ENCODE measurements at regions not wholly inside any gene's neighbourhood (a gene's known extent, or its start where the extent isn't known, plus 50 kb on each side); places are given as distances from the start of the nearest gene placed in this dataset.

DNA sequence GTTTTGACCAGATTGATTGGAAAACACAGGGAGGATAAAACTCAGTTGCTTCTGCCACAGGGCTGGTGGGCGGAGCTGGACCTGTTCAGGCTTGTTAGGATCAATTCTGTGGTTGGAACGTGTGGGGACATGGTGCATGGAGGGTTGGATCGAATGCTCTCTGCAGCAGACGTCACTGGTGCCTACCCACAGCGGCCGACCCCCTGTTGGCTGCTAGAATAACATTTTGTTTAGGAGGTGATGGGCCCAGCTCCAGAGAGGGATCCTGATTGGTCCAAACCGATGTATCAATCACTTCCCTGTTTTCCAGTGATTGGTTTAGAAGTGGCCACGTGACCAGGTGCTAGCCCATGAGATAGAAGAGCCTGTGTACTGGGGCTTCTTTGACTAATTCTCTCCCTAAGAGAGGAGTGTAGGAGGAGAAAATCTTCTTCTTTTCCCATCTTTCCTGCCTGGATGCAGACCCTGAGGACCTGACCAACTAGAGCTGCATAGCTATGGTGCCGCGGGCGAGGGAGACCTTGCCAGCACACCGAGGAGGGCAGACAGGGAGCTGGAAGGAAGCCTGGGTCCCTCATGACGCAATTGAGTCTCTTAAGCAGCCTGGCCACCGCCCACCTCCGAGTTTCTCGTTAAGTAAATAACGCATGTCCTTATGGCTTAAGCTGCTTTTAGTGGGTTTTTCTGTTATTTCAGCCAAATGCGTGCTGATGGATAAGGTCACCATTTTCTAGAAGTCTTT lies 163.5 kb downstream of the AACS start:
- no peak for DNase-seq

DNA sequence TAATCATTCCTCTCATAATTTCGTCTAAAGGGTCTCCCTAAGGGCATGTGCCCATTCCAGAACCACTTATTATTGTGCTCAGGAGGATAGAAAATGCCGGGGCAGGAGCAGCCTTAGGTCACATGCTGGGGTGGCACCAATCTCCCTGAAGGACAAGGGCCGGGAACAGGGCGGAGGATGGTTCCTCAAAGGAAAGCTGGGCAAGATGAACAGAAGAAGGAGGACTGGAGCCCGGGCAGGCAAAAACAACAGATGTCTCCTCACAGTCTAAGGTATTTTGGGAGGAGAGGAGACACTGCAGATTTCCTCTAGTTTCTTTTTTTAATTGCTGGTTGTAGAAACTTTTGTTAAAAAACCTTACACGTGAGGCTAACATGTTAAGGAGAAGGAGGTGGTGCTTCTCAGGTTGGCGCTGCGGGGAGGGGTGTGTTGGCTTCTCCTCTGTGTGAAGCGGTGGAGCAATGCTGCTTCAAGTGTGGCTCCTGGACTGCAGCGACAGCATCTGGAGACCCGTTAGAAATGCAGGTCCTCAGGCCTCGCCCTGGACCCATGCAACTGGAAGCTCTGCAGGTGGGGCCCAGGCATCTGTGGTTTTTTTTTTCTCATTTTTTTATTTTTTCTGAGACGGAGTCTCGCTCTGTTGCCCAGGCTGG lies 164.8 kb downstream of the AACS start:
- no peak for DNase-seq

DNA sequence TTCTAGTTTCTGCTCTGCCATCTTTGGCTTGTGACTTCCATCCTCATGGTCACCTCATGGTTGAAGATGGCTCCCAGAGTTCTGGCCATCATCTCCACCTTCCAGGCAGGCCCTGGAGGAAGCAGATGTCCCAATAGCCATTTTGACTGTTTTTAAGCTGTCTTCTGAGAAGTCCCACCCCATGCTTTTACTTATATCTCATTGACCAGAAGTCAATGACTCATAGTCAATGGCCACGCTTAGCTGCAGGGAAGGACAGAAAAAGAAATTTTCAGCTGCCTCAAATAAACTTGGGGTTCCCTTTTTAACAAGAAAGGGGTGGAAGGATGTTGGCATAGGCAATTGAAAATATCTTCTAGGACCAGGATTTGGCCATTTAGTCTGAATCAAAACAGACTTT lies 168.1 kb downstream of the AACS start:
- DNase-seq = no peak

DNA sequence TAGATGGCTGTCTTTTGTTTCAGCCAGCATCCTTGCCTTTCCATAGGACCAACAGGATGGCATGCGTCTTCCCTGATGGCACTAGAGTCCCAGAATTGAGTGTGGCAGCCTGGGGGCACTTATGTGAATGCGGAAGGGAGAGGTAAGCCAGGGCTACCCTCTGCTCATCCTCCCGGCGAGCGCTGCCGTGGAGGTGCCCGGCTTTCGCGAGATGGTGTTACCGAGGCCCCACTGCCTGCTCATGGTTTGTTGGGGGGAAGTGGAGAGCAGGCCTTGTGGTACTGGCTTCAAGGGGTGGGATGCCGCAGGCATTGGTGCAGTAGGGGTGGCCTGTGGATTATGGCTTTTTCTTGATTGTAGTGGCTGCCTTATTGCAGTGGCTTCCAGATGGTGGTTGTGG lies 174.3 kb downstream of the AACS start:
- no peak for DNase-seq

DNA sequence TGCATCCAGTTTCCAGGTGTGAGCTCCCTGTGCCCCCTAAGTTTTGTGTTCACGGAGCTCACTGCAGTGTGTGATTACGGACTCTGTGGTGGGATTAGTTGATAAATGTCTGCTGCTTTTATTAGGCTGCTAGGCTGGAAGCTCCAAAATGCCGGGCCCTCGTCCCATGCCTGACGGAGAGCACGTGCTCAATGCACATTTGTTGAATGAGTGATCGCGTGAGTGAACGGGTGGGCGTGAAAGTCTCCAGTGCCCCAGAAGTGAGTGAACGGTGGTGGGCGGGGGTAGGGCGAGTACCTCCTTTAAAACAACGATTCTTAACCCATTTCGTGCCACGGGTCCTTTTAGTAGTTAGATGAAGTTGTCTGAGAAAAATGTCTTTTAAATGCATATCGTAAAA lies 175.5 kb downstream of the AACS start:
- DNase-seq = no peak

DNA sequence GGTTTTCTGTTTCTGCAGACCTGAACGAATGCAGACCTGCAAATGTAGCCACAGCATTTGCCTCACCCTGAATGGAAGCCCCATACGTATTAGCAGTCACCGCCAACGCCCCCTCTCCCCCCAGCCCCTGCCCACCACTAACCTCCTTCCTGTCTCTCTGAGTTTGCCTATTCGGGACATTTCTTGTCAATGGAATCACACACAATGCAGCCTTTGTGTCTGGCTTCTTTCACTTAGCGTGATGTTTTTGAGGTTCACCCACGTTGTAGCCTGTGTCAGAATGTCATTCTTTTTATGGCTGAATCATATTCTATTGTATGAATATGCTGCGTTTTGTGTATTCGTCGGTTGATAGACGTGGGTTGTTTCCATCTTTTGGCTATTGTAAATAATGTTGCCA lies 178.6 kb downstream of the AACS start:
- DNase-seq = no peak

DNA sequence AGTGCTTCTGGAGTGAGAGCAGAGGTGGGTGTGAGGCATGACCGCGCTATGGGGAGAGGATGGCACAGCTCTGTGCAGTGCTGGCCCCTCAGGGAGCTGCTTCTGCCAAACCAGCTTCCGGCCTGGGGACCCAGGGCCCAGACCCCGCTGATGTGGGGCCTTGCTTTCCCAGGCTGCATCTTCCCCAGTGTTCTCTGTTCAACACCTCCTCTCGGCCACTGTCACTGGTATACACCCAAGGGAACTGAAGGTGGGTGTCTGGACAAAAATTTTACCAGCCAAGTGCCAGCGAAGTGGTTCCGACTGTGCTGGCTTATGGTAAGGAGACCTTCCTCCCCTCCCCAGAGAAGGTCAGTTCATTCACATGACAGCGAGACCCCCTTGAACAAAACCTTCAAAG lies 179.1 kb downstream of the AACS start:
- no peak for DNase-seq

DNA sequence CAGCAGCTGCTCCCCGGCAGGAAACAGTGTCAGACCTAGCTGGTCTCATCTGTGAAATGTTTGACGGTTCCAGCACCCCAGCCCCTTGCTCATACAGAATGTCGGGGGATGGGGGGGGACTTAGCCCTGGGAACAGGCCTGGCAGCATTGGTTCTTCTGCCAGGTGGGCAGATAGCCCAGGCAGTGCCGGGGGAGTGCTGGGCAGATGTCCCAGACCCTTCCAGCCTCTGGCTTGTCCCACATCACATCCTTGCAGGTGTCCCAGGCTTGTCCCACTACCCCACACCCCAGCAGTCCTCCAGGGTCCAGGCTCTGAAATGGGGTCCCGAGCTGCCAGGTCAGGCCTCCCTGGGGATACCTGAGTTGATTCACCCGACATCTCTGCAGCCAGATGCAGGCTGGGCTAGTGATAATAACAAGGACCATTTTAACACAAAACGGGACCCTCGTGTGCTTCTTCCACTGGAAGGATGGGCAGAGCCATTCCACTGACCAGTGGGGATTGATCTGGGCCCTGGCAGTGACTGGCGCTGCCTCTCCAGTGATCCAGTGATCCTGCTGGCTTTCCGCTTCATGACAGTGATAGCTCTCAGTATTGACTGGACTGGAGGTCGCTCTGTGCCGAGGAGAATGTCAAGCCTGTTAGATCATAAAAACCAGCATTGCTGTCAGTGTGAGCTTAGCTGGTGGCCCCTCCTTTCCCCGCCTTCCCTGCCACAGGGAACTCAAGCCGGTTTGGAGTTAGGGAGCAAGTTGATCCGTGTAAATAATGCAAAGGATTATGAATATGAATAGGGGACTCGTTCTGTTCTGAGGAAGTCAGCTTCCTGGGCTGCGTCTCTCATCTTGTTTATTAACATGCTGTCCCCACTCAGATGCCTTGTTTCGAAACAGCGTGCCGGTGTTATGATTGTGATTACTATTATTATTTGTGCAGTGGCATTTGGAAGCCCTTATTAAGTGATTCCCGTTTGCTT lies 180.6 kb downstream of the AACS start:
- DNase-seq = no peak

DNA sequence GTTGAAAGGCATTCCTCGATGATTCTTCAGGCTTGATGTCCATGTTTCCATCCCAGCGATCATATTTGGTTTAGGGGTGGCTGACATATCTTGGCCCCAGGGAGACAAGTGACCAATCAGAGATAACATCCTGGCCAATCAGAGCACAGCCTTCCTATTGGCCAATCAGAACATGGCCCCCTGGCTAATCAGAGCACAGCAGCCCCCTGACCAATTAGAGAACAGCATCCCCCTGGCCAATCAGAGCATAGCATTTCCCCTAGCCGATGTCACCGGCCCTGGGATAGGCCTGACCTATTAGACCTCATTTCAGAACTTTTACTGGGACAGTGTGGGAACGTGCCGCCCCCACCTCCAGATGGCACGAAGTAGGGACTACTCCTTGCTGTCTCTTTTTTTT lies 182.2 kb downstream of the AACS start:
- no peak for DNase-seq

DNA sequence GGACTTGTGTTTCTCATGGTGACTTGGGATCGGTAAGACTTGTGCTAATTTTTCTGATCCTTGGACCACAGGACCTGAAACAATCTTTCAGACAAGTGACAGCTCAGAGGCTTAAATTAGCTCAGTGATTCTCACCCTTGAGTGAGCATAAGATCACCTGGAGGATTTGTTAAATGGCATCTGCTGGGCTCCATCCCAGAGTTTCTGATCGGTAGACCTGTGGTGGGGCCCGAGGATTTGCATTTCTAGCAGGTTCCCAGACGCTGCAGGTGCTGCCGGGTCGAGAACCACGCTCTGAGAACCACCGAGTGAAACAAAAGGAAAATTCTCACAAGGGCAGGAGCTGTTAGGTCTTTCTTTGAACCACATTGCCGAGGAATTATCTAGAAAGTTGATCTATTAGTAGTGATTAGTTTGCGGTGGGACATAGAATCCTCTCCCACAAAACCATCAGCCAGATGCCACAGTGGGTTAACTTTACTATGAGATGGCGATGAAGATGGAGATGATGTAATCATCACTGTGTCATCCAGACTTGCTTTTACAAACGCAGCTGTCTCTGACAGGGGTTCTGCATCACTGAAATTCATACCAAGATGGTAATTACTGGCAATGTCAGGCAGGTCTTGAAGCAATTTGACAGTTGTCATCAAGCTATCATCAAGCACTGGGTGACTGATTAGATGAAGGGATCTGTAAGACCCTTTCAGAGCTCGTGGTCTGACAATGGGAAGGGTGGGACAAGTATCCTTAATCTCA lies 184.0 kb downstream of the AACS start:
- DNase-seq = no peak

DNA sequence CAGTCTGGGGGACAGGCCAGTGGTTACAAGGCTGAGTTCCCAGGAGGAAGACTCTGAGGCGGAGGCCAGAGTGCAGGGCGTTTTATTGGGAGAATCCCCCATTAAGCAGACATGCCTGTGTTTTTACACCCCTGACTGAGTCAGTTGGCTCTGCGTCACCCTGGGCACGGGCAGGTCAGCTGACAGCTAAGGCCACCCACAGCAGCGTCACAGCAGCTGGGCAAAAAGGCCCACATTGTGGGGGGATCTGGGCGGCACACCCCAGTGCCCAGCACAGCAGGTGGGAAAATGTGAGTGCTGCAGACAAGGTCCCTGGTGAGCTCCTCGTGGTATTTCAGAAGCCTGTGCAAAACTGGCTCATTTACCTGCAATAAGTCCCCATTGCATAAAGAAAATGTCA lies 184.7 kb downstream of the AACS start:
- no peak for DNase-seq

DNA sequence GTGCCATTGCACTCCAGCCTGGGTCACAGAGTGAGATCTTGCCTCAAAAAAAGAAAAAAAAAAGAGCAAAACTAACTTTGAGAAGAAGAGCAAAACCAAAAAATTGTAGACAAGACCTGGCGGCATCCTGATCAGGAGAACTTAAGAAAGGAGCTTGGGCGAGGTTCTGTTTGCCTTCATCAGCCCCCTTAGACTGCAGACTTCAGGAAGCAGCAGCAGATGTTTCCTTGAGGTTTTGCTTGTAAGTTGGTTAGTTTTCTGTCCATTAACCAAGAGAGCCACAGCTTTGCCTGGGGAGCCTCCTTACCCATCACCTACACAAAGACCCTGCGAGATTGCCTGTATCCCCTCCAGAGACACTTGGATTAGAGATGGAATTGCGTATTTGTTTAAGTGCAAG lies 189.0 kb downstream of the AACS start:
- DNase-seq = no peak

DNA sequence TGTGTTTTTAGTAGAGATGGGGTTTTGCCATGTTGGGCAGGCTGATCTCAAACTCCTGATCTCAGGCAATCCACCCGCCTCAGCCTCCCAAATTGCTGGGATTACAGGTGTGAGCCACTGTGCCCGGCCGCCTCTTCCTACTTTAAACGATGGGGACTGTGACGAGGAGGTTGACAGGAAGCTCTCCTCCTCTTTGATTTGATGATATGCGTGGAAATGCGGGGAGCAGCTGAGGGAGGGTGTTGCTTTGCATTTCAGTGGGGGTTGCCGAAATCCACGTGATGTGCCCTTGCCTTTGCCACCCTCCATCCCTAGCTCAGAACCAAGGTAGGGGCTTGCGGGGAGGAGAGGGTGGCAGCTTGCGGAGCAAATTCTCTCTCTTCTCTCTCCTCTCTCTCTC lies 189.6 kb downstream of the AACS start:
- no peak for DNase-seq

DNA sequence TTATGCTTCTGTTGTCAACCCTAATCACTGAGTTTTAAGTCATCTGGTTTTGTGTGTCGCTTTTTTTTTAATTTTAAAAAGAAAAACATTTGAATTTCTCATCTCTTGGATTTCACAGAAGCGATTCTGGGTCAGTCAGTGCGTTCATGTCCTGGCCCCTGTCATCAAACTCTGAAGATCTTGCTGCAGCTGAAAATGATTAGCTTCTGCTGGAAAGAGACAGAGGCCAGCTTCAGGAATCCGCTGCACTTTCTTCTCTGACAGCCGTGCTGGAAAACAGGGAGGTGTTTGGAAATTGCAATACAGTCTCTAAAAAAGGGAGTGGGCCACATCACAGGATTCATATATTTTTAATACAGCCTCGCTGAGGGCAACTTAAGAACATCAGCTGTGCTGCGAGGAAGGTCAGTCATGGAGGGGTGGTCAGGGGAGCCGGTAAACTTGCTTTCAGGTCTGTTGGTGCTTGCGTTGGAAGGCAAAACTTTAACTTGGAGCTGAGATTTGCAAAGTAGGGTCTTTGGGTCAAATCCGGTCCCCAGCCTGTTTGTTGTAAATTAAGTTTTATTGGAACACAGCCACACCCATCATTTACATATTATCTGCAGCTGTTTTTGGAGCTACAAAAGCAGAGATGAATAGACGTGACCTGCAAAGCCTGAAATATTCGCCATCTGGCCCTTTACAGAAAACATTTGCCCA lies 190.8 kb downstream of the AACS start:
- DNase-seq = no peak

DNA sequence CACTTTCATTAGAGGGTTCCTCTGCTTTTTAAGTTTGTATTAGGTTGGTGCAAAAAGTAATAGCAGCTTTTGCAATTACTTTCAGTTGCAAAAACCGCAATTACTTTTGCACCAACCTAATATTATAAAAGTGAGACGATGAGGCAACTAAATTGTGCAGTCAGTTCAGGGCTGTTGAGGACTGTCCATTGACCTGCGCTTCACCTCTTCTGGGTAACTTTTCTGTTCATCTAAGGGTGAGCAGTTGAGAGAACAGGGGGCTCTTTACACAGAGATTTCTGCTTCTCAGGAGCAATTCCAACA lies 191.3 kb downstream of the AACS start:
- DNase-seq = no peak

DNA sequence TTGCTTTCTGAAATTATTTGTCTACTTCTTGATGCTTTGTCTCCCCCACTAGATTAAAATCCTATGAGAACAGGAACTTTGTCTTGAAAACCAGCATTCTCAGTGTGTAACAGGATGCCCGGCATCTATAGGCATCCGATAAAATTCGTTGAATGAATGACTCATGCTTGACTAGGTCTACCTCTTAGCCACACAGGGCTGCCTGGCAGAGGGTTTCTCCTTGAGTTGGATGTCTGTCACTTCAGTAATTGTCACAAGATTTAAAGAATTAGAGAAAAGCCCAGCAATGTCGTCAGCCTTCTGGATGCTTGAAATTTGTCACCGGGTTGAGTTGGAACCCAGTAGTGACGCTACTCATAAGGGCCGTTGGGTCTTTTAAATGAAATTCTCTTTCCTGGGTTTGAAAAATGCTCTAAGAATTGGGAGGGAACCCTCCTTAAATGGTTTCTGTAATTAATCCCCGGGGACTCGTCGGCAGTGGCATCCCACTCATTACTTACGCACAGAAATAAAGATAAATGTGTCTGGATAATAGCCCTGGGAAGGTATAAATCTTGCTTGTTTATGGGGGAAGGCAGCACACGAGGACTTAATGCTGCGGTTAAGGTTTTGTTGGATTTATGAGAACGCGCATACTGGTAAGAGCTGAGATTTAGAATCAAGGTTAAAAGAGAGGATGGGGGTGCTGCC lies 194.1 kb downstream of the AACS start:
- DNase-seq = no peak

DNA sequence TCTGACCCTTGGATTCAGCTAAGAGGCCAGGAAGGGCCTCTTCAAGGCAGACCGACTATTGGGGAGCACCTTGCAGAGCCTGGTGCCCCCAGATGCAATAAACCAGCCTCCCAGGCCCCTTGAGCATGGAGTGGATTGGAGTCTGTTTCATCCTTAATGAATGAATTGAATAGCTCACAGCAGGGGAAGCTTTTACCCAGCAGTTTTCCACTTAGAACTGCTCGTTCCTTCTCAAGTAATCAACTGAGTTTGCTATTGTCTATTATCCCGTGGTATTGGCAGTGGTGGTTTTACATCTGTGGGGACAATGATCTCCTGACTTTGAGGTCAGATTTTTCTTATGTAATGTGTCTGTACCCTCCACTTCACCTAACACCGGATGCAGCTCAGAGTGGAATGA lies 197.6 kb downstream of the AACS start:
- DNase-seq = no peak

DNA sequence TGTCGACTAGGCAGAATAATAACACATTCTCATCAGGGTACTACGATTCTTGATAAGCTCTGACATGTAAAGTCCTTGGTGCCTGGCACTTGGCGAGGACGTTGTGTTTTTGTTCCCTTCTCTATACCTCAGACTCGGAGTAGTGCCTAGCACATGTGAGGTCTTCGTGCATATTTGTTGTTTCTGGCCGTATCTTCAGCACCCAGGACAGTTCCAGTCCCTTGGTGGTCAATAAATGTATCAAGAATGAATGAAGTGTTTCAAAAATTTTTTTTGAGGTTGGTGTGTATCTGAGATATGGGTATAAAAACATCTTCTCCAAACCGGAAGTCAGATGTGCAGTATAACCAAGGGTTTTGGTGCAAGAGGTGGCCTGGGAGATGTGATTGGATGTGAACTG lies 198.2 kb downstream of the AACS start:
- DNase-seq = no peak

DNA sequence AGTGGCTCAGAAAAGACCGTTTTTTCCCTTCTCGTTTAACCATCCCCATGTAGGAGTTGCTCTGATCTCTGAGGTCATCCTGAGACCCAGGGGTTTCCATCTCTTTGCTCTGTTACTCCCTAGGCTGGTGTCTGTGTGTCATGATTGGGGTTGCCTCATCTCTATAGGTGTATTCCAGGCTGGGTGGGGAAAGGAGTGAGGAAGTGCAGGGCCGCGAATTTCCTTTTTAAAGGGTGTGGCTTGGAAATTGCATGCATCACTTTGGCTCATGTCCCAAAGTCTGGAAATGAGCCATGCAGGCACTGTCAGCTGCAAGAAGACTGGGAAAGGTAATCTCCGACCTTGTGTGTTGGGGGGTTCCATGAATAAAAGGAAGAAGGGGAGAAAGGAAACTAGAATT lies 201.9 kb downstream of the AACS start:
- DNase-seq = no peak

DNA sequence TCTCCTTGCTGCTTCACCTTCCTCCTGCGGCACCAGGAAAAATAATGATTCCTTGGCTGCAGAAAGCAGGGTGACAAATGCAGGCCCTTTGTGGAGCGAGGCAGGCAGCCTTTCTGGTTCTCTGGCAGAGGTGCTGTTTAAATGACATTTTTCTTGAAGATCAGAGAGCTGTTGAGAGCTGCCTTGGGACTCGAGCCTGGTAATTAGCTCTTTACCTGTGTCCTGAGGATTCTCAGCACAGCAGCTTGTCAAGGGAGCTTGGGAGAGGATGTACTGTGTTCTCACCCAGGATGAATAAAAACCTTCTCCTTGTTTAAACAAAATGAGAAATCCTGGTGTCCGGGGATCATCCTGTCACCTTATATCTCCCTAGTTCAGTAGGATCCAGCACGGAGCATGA lies 204.0 kb downstream of the AACS start:
- no peak for DNase-seq

DNA sequence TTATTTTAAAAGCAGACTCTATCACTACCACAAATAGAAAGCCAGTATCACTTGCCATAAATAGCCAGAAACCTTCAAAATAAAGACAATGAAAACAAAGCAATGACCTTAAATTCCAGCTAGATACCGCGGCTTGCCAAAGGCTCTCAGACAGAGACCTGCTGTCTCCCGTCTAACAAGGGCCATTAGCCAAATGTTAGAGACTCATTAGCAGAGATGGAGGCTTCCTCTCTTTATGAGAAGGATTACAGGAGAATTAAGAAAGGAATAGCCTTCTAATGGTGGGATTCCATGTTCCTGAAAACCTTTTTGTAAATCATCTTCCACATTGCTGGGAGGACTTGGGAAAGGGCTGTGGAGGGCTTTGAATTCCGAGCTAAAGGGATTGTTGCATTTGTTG lies 206.7 kb downstream of the AACS start:
- DNase-seq = no peak

DNA sequence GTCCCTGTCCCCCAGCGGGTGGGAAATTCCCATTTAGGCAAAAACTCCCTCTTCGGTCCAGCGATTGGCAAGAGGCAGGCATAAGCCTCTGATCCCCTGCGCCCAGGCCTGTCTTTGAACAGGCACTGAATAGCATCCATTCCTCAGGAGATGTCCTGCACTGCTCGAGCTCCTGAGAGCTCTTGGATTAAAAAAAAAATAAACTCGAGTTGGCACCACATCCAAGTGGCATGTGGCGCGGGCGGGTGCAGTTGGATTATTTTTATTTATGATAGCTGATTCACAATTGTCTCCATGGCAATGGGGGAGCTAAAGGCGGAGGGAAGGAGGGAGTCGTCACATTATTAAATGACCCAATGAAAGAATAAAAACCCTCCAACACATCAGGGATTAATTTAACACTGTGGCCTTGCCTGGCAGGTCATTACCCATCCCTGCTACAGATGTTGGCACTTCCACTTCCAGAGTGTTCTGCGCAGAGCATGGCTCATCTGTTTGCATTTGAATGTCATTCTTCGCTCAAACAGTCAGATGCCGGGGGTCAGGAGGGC lies 207.2 kb downstream of the AACS start:
- DNase-seq = no peak
